Endothelial cell (in vitro differentiated cells): ENCODE measurements at regions not wholly inside any gene's neighbourhood (a gene's known extent, or its start where the extent isn't known, plus 50 kb on each side); places are given as distances from the start of the nearest gene placed in this dataset.

Experiments
- DNase-seq: peaks from one replicate; pipeline ENCODE4 v3.0.0; 2021; ENCODE audit warnings: low spot score
- H3K27ac Mint-ChIP-seq: one replicate; pipeline ENCODE4 v1.8.0; 2021; ENCODE audit warnings: mixed read lengths, inconsistent platforms; ENCODE audit not compliant: unreplicated experiment
- H3K27me3 Mint-ChIP-seq: one replicate; pipeline ENCODE4 v1.8.0; 2021; ENCODE audit warnings: mild to moderate bottlenecking, moderate library complexity, mixed read lengths, inconsistent platforms; ENCODE audit not compliant: unreplicated experiment
- H3K36me3 Mint-ChIP-seq: one replicate; pipeline ENCODE4 v1.8.0; 2021; ENCODE audit warnings: mild to moderate bottlenecking, low read depth, mixed read lengths, inconsistent platforms; ENCODE audit not compliant: unreplicated experiment
- H3K4me1 Mint-ChIP-seq: one replicate; pipeline ENCODE4 v1.8.0; 2021; ENCODE audit warnings: mild to moderate bottlenecking, mixed read lengths, inconsistent platforms; ENCODE audit not compliant: unreplicated experiment
- H3K4me3 Mint-ChIP-seq: one replicate; pipeline ENCODE4 v1.8.0; 2021; ENCODE audit warnings: mild to moderate bottlenecking, mixed read lengths, inconsistent platforms; ENCODE audit not compliant: unreplicated experiment
- H3K9me3 Mint-ChIP-seq: one replicate; pipeline ENCODE4 v1.8.0; 2021; ENCODE audit warnings: mixed read lengths, inconsistent platforms; ENCODE audit not compliant: unreplicated experiment
- CTCF ChIP-seq: fragments of 200-600 bp; sonication (generic); IDR thresholded peaks from one replicate; pipeline ENCODE4 v1.5.0; 2021; ENCODE audit warnings: antibody characterized with exemption; ENCODE audit not compliant: unreplicated experiment

- Mint-ChIP-seq H3K27ac (no peak overlapping the region), H3K4me3 (no peak overlapping the region), H3K27me3 (no peaks in the 10 kb centered on the region), H3K4me1 (no peaks in the 10 kb centered on the region), H3K9me3 (no peaks in the 10 kb centered on the region), H3K36me3 (no peaks in the 10 kb centered on the region)
- no peak for DNase-seq
- no peak for TF ChIP-seq CTCF
Observed at GRCh38 chr6:12657884-12658283, 58.7 kb upstream of the PHACTR1 start.

GRCh38 chr6:12661432-12662089 lies 55.0 kb upstream of the PHACTR1 start:
- TF ChIP-seq CTCF = no peak

More at GRCh38 chr6:12661432-12662089, 55.0 kb upstream of the PHACTR1 start:
- H3K27me3 Mint-ChIP-seq = no peaks in the 10 kb centered on the region
- H3K36me3 Mint-ChIP-seq = no peaks in the 10 kb centered on the region
- no peak overlapping the region for H3K4me3 Mint-ChIP-seq
- H3K27ac Mint-ChIP-seq = no peak overlapping the region
- H3K9me3 Mint-ChIP-seq = no peaks in the 10 kb centered on the region
- H3K4me1 Mint-ChIP-seq = no peaks in the 10 kb centered on the region
- DNase-seq = no peak
